HepG2 (cell line): ENCODE measurements at regions not wholly inside any gene's neighbourhood (a gene's known extent, or its start where the extent isn't known, plus 50 kb on each side); places are given as distances from the start of the nearest gene placed in this dataset.

Experiments used
- ATAC-seq: fragments of 200-7000 bp; cut with Tn5 transposase; 3 replicates; pipeline ENCODE4 v1.9.1; 2020; ENCODE audit warnings: mild to moderate bottlenecking, moderate library complexity
- BruUV-seq: library from RNA; stranded (reverse); fragments of 400-500 nt; replicated peaks from 2 replicates; lab custom pipeline; 2021; lab: Mats Ljungman, UMichigan
- CTCF ChIA-PET: fragments of 300-600 bp; formaldehyde crosslinking; extraction: SDS; loops from one replicate; lab custom pipeline; 2021; ENCODE audit warnings: low total read pairs, inconsistent platforms, low intra/inter-chr PET ratio; lab: Yijun Ruan, JAX
- POLR2A ChIA-PET: fragments of 350-600 bp; sonication (Branson Sonifier 250); formaldehyde crosslinking; loops from one replicate; lab custom pipeline; 2020; ENCODE audit warnings: antibody characterized with exemption, inconsistent platforms; lab: Yijun Ruan, JAX
- DNase-seq: peaks from one replicate; pipeline ENCODE4 v3.0.0-alpha.2; 2015; ENCODE audit warnings: low spot score
- FAIRE-seq: peaks from 3 replicates; lab custom pipeline; 2011; peaks lifted over from hg19 to GRCh38; lab: Jason Lieb, UNC
- H2AFZ ChIP-seq: one replicate; pipeline ENCODE4 v1.6.1; 2011; ENCODE audit warnings: low read length, inconsistent platforms
- H3K27ac ChIP-seq: fragments of 300-600 bp; 3 replicates; pipeline ENCODE4 v1.8.0; 2011; ENCODE audit warnings: mixed run types, mild to moderate bottlenecking, mixed read lengths, low read length, inconsistent platforms; ENCODE audit not compliant: insufficient read depth; ENCODE audit errors: extremely low read length
- H3K27me3 ChIP-seq, 2 experiments: fragments of 200-600 bp in 1 of 2; 2 replicates in 1 of 2; 3 replicates in 1 of 2; pipeline versions ENCODE4 v1.6.0 to v1.8.0; 2011; ENCODE audit warnings: low read length in 2 of 2, mild to moderate bottlenecking in 2 of 2, moderate library complexity in 2 of 2, inconsistent platforms in 1 of 2; ENCODE audit not compliant: insufficient read depth in 2 of 2, control insufficient read depth in 1 of 2
- H3K36me3 ChIP-seq, 2 experiments: fragments of 200-600 bp in 1 of 2; replicated peaks in 1 of 2; 2 replicates in 1 of 2; 3 replicates in 1 of 2; pipeline versions ENCODE4 v1.5.1 to v1.8.0; 2011; ENCODE audit warnings: low read length in 2 of 2, inconsistent platforms in 1 of 2; ENCODE audit not compliant: insufficient read depth in 2 of 2, control insufficient read depth in 1 of 2
- H3K4me1 ChIP-seq: 2 replicates; pipeline ENCODE4 v1.5.1; 2012; ENCODE audit warnings: low read length, inconsistent platforms; ENCODE audit not compliant: insufficient read depth
- H3K4me2 ChIP-seq: 2 replicates; pipeline ENCODE4 v1.6.0; 2011; ENCODE audit warnings: low read depth, low read length, inconsistent platforms
- H3K4me3 ChIP-seq, 3 experiments: fragments of 200-600 bp in 1 of 3; sonication (generic), shearing (Covaris generic) in 1 of 3; replicated peaks in 1 of 3; 2 replicates each; pipeline ENCODE4 v1.5.1; 2011 to 2016; ENCODE audit warnings: low read length in 3 of 3, inconsistent platforms in 2 of 3, low read depth in 2 of 3, mild to moderate bottlenecking in 2 of 3, control low read depth in 1 of 3, mixed read lengths in 1 of 3; ENCODE audit not compliant: insufficient read depth in 1 of 3
- H3K79me2 ChIP-seq: one replicate; pipeline ENCODE4 v1.6.1; 2011; ENCODE audit warnings: low read length, inconsistent platforms; ENCODE audit not compliant: insufficient read depth
- H3K9ac ChIP-seq: 2 replicates; pipeline ENCODE4 v1.6.0; 2011; ENCODE audit warnings: mild to moderate bottlenecking, low read depth, low read length, inconsistent platforms; ENCODE audit not compliant: insufficient read depth
- H3K9me3 ChIP-seq: 2 replicates; pipeline ENCODE4 v1.5.1; 2012; ENCODE audit warnings: mild to moderate bottlenecking, low read length
- H4K20me1 ChIP-seq: 2 replicates; pipeline ENCODE4 v1.6.0; 2011; ENCODE audit warnings: inconsistent platforms, mild to moderate bottlenecking, low read length, moderate library complexity; ENCODE audit not compliant: insufficient read depth
- BORCS8-MEF2B ChIP-seq: sonication (generic); formaldehyde crosslinking; IDR thresholded peaks from 2 replicates; pipeline ENCODE4 v1.8.0; 2022; ENCODE audit warnings: mild to moderate bottlenecking, missing genetic modification reagents
- CENPBD1 ChIP-seq: sonication (generic); formaldehyde crosslinking; IDR thresholded peaks from 2 replicates; pipeline ENCODE4 v1.8.0; 2022; ENCODE audit warnings: missing genetic modification reagents, low read depth, mild to moderate bottlenecking, borderline replicate concordance
- HMG20A ChIP-seq: IDR thresholded peaks from 2 replicates; pipeline ENCODE4 v1.6.1; 2016; ENCODE audit warnings: borderline replicate concordance
- HOMEZ ChIP-seq: IDR thresholded peaks from 2 replicates; pipeline ENCODE4 v1.6.1; 2016; ENCODE audit warnings: low read depth
- ZNF264 ChIP-seq: sonication (generic); formaldehyde crosslinking; IDR thresholded peaks from 2 replicates; pipeline ENCODE4 v1.4.0; 2020; ENCODE audit warnings: missing genetic modification reagents
- ZNF382 ChIP-seq: sonication (generic); formaldehyde crosslinking; IDR thresholded peaks from 2 replicates; pipeline ENCODE4 v1.5.0; 2020; ENCODE audit warnings: missing genetic modification reagents, mild to moderate bottlenecking, borderline replicate concordance
- ZNF407 ChIP-seq: sonication (generic); formaldehyde crosslinking; IDR thresholded peaks from one replicate; pipeline ENCODE4 v1.5.1; 2020; ENCODE audit warnings: mild to moderate bottlenecking, missing genetic modification reagents; ENCODE audit errors: not compliant biosample characterization
- ZNF570 ChIP-seq: sonication (generic); formaldehyde crosslinking; IDR thresholded peaks from 2 replicates; pipeline ENCODE4 v1.4.0; 2020; ENCODE audit warnings: mild to moderate bottlenecking, missing genetic modification reagents, borderline replicate concordance
- ZNF709 ChIP-seq: sonication (generic); formaldehyde crosslinking; IDR thresholded peaks from 2 replicates; pipeline ENCODE4 v1.5.0; 2020; ENCODE audit warnings: mild to moderate bottlenecking, missing genetic modification reagents
- WGBS: methylation state at CpG from one replicate; pipeline ENCODE4 v1.1.6; 2017; ENCODE audit warnings: low lambda C conversion rate; 5-methylcytosine and 5-hydroxymethylcytosine counted together
- in situ Hi-C: cut with HindIII; loops from 2 replicates; pipeline ENCODE4 v1.10.0; 2017; ENCODE audit warnings: low pct_unique_long_range_greater_than_20kb; ENCODE audit not compliant: extremely low pct_ligation_motif_present
- intact Hi-C: fragments of 100-400 bp; cut with micrococcal nuclease; formaldehyde crosslinking; loops from one replicate; pipeline ENCODE4 v1.10.0; 2022; ENCODE audit not compliant: unreplicated experiment

GRCh38 chr10:4663162-4663992 lies 162.6 kb upstream of the AKR1E2 start:
- Histone ChIP-seq H3K9ac (no peak overlapping the region; the same call in 1 of the 2 replicates), H3K9me3 (no peaks in the 10 kb centered on the region), H3K27me3 (no peaks in the 10 kb centered on the region), H3K79me2 (no peaks in the 10 kb centered on the region), H4K20me1 (no peaks in the 10 kb centered on the region), H3K4me3 (0 out of 6 replicates have a peak overlapping the region, but pooled peaks of 1 of the 3 experiments have one; percentile 0), H3K27ac (peak overlapping the region; percentile 25), H2AFZ (no peak overlapping the region), H3K4me2 (peak overlapping the region; percentile 34), H3K36me3 (no peaks in the 10 kb centered on the region), H3K4me1 (peaks cover 41% of the 10 kb centered on the region)
- BruUV-seq: TSS peak; percentile 60
- peak; percentile 65 for FAIRE-seq
- in situ Hi-C loops (no loop called here), intact Hi-C loops (loop anchor here (5.0 kb wide), 1 partner anchor 99 kb away; no protein-coding TSS in a partner anchor)
- WGBS: 7% methylated on average over 9 of the region's 9 CpGs
- peak; percentile 85 for DNase-seq
- ATAC-seq: peak; percentile 82
- ChIA-PET POLR2A (interaction anchor here (0.9 to 1.1 kb wide), 2 partner anchors 62 to 70 kb away, joined by 4 read pairs; no protein-coding TSS in a partner anchor), CTCF (no interaction called here)
- TF ChIP-seq ZNF264 (CRISPR knock-in tag) (no peak), ZNF570 (CRISPR knock-in tag) (no peak), CENPBD1 (no peak), ZNF407 (CRISPR knock-in tag) (no peak), BORCS8-MEF2B (no peak), ZNF382 (no peak), ZNF709 (CRISPR knock-in tag) (no peak), HOMEZ (CRISPR knock-in tag) (peak; percentile 49; the same call in 1 of the 2 replicates), HMG20A (CRISPR knock-in tag) (peak; percentile 78; the same call in 1 of the 2 replicates)
